PFSK-1 (cell line): ENCODE measurements at regions not wholly inside any gene's neighbourhood (a gene's known extent, or its start where the extent isn't known, plus 50 kb on each side); places are given as distances from the start of the nearest gene placed in this dataset.

Source experiments
- FOXP2 ChIP-seq: optimal IDR thresholded peaks from 2 replicates; pipeline ENCODE3; 2011; ENCODE audit warnings: borderline replicate concordance, control low read depth, inconsistent platforms; ENCODE audit not compliant: insufficient read depth; ENCODE audit errors: extremely low read length, extremely low read depth
- POLR2AphosphoS5 ChIP-seq: IDR thresholded peaks from 2 replicates; pipeline ENCODE4 v1.6.1; 2012; ENCODE audit warnings: low read depth, mild to moderate bottlenecking, control low read depth, low read length, moderate library complexity
- SIN3A ChIP-seq: IDR thresholded peaks from 2 replicates; pipeline ENCODE4 v1.6.1; 2012; ENCODE audit warnings: mild to moderate bottlenecking, low read length, moderate library complexity, borderline replicate concordance; ENCODE audit not compliant: insufficient read depth
- TAF1 ChIP-seq: IDR thresholded peaks from 2 replicates; pipeline ENCODE4 v1.6.1; 2012; ENCODE audit warnings: low read length, control low read depth, borderline replicate concordance; ENCODE audit not compliant: insufficient read depth
- TF ChIP-seq, protein P1 (sequence below), 2 experiments: IDR thresholded peaks; 2 replicates each; pipeline versions ENCODE4 v1.6.1 to v1.8.0; 2011 to 2012; ENCODE audit warnings: low read depth in 2 of 2, low read length in 2 of 2, control low read depth in 1 of 2, inconsistent platforms in 1 of 2, mild to moderate bottlenecking in 1 of 2, moderate library complexity in 1 of 2; ENCODE audit not compliant: insufficient read depth in 1 of 2

DNA sequence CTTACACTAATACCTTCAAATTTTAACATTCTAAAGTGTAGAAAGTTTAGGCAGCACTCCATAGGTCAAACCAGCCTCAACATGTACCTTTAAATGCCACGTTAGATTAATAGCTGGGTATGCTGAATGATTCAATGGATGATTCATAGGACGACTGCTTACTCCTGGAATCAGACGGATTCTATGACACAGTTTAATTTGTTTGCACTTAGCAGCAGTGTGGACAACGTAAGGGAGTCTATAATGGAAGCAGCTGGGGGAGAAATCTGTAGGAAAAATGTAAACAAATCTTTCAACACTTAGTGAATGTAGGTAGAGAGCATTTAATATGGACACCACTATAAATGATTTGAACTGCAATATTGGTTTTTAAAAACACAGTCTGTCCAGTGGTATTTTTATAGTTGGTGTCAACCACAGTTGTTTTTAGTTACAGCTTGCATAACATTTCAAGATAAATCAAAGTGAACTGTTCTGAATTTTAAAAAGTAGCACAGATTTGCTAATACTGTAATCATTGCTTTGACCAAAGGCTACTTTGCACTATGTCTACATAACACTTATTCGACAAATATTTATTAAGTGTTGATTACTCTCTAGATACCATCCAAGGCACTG, 701.5 kb upstream of the MEF2C start:
- TF ChIP-seq, protein P1, sequence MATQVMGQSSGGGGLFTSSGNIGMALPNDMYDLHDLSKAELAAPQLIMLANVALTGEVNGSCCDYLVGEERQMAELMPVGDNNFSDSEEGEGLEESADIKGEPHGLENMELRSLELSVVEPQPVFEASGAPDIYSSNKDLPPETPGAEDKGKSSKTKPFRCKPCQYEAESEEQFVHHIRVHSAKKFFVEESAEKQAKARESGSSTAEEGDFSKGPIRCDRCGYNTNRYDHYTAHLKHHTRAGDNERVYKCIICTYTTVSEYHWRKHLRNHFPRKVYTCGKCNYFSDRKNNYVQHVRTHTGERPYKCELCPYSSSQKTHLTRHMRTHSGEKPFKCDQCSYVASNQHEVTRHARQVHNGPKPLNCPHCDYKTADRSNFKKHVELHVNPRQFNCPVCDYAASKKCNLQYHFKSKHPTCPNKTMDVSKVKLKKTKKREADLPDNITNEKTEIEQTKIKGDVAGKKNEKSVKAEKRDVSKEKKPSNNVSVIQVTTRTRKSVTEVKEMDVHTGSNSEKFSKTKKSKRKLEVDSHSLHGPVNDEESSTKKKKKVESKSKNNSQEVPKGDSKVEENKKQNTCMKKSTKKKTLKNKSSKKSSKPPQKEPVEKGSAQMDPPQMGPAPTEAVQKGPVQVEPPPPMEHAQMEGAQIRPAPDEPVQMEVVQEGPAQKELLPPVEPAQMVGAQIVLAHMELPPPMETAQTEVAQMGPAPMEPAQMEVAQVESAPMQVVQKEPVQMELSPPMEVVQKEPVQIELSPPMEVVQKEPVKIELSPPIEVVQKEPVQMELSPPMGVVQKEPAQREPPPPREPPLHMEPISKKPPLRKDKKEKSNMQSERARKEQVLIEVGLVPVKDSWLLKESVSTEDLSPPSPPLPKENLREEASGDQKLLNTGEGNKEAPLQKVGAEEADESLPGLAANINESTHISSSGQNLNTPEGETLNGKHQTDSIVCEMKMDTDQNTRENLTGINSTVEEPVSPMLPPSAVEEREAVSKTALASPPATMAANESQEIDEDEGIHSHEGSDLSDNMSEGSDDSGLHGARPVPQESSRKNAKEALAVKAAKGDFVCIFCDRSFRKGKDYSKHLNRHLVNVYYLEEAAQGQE (IDR thresholded peaks at IDR 0.05; ENCODE audit: insufficient read depth in 1 of 2, low read depth in 2 of 2, low read length in 2 of 2), result no peak
- no peak for TF ChIP-seq SIN3A
- no peak for TF ChIP-seq POLR2AphosphoS5
- TF ChIP-seq FOXP2, result no peak
- no peak for TF ChIP-seq TAF1

DNA sequence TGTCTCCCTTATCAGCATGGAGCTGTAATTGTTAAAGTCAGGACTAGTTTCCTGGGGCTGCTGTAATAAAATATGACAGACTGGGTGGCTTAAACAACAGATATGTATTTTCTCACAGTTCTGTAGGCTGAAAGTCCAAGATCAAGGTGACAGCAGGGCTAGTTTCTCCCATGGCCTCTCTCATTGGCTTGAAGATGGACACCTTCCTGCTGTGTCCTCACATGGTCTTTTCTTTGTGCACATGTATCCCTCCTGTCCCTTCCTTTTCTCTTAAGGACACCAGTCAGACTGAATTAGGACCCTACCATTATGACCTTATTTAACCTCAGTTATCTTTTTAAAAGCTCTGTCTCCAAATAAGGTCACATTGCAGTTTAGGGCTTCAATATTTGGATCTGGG, 700.5 kb upstream of the MEF2C start:
- no peak for TF ChIP-seq TAF1
- TF ChIP-seq POLR2AphosphoS5, result no peak
- TF ChIP-seq, protein P1 (IDR thresholded peaks at IDR 0.05; ENCODE audit: insufficient read depth in 1 of 2, low read depth in 2 of 2, low read length in 2 of 2), result no peak
- TF ChIP-seq SIN3A, result no peak
- TF ChIP-seq FOXP2, result no peak

DNA sequence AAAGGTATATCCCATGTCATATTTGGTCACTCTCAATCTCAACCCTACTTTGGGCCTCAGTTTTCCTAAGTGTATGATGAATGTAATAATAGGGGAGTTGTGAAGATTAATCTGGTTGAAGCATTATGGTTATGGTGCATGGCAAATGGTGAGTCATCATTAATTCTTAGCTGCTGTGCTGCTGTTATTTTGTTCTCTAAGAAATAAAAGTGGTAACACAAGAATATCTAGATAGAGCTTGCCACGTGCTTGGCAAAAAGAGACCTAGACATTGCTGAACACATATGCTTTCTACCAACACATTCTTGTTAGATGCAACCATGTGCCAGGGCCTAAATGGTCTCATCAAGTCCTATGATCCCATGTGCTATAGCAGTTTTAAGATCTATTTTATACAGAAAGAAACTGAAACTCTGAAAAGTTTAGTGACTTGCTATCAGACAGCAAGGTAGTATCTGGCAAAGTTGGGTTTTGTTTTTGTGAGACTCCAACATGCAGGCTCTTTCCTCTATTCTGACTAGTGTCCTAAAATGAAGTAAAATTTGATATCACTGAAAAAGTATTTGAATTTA, 699.9 kb upstream of the MEF2C start:
- TF ChIP-seq, protein P1 (IDR thresholded peaks at IDR 0.05; ENCODE audit: insufficient read depth in 1 of 2, low read depth in 2 of 2, low read length in 2 of 2), result no peak
- TF ChIP-seq POLR2AphosphoS5 (no peak), SIN3A (no peak), TAF1 (no peak), FOXP2 (no peak)

DNA sequence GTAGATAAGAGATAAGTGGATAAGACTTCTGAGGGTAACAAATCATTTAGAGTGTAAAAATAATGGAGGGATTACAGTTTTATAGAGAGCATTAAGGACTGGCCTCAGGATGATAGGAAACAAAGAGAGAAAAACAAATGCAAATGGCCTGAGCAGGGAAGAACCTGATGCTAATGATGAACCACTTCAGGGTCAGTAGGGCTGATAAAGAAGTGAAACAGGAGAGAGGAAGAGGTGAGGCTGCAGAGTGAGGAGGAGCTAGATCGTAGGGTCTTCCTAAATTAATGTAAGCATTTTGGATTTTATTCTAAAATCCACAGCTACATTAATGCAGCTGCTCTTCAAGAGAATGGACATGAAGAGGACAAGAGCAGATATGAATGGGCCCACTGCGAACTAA, 698.0 kb upstream of the MEF2C start:
- TF ChIP-seq SIN3A (no peak), TAF1 (no peak), POLR2AphosphoS5 (no peak), FOXP2 (no peak)
- TF ChIP-seq, protein P1 (IDR thresholded peaks at IDR 0.05; ENCODE audit: insufficient read depth in 1 of 2, low read depth in 2 of 2, low read length in 2 of 2), result no peak

DNA sequence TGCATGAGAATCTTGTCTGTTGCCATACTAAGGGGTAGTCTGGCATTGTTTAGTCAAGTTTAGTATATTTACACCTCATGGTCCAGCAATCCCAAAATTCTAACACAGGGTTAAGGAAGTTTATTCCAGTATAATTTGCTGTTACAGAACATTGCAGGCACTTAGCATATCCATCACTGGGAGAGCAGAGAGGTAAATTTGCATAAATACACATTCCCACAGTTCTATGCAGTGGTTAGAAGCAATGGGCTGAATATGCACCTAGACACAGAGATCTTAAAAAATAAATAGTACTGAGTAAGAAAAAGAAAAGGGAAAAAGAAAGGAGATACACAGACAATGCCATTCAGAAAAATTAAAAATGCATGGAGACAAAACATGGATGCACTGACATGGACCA, 692.3 kb upstream of the MEF2C start:
- no peak for TF ChIP-seq FOXP2
- no peak for TF ChIP-seq TAF1
- TF ChIP-seq, protein P1 (IDR thresholded peaks at IDR 0.05; ENCODE audit: insufficient read depth in 1 of 2, low read depth in 2 of 2, low read length in 2 of 2), result no peak
- no peak for TF ChIP-seq POLR2AphosphoS5
